ENCODE measurements at regions not wholly inside any gene's neighbourhood (a gene's known extent, or its start where the extent isn't known, plus 50 kb on each side); places are given as distances from the start of the nearest gene placed in this dataset.
"Not testable (repeated sequence)": the region's sequence is repeated elsewhere in the genome, so short reads cannot be mapped to it uniquely, and the experiment has no call there.

- no TSS peak for BruUV-seq (replicated peaks)
- Histone ChIP-seq H3K4me3 (ENCODE audit: low read depth in 2 of 2, low read length in 2 of 2) (no peak overlapping the region), H3K36me3 (ENCODE audit: control insufficient read depth, insufficient read depth, low read length) (no peaks in the 10 kb centered on the region), H3K27ac (ENCODE audit: low read length) (no peak overlapping the region), H3K4me1 (ENCODE audit: control insufficient read depth, insufficient read depth, low read length) (no peaks in the 10 kb centered on the region), H3K27me3 (ENCODE audit: control insufficient read depth, insufficient read depth, low read length) (no peaks in the 10 kb centered on the region), H3K9me3 (ENCODE audit: control insufficient read depth, insufficient read depth, low read depth, low read length) (no peaks in the 10 kb centered on the region)
- ChIA-PET POLR2A (no interaction called here), CTCF (interaction anchor here (0.6 kb wide), 1 partner anchor 344 kb away, joined by 3 read pairs; no protein-coding TSS in a partner anchor)
- intact Hi-C loops (cut with micrococcal nuclease; ENCODE audit: unreplicated experiment) (no loop called here), in situ Hi-C loops (cut with HindIII; ENCODE audit: low pct_unique_long_range_greater_than_20kb, low sequenced_read_pairs) (no loop called here)
- DNase-seq (ENCODE audit: low read depth, low spot score) = no peak
- no peak for TF ChIP-seq TCF7L2 (IDR thresholded peaks at IDR 0.05; ENCODE audit: low read depth, low read length)
- no peak for TF ChIP-seq SIN3A (IDR thresholded peaks at IDR 0.05; ENCODE audit: borderline replicate concordance, insufficient read depth, low read depth, low read length)
- no peak for TF ChIP-seq CTCF (IDR thresholded peaks at IDR 0.05)
- no peak for TF ChIP-seq REST (IDR thresholded peaks at IDR 0.05; ENCODE audit: insufficient read depth in 1 of 2, low read depth in 2 of 2, low read length in 1 of 2)
- ATAC-seq = no peak
Observed at GRCh38 chr7:94792241-94792640, 115.2 kb upstream of the PPP1R9A start.

- H3K9me3 ChIP-seq (ENCODE audit: control insufficient read depth, insufficient read depth, low read depth, low read length); H3K36me3 ChIP-seq (ENCODE audit: control insufficient read depth, insufficient read depth, low read length); BruUV-seq (replicated peaks); ATAC-seq; H3K4me3 ChIP-seq (ENCODE audit: low read depth in 2 of 2, low read length in 2 of 2); in situ Hi-C loops (cut with HindIII; ENCODE audit: low pct_unique_long_range_greater_than_20kb, low sequenced_read_pairs); DNase-seq (ENCODE audit: low read depth, low spot score); H3K27ac ChIP-seq (ENCODE audit: low read length); H3K4me1 ChIP-seq (ENCODE audit: control insufficient read depth, insufficient read depth, low read length); CTCF ChIA-PET; intact Hi-C loops (cut with micrococcal nuclease; ENCODE audit: unreplicated experiment); H3K27me3 ChIP-seq (ENCODE audit: control insufficient read depth, insufficient read depth, low read length); POLR2A ChIA-PET: not testable (repeated sequence)
Observed at GRCh38 chr7:94797404-94797803, 110.0 kb upstream of the PPP1R9A start.

- POLR2A ChIA-PET = no interaction called here
- TF ChIP-seq REST (IDR thresholded peaks at IDR 0.05; ENCODE audit: insufficient read depth in 1 of 2, low read depth in 2 of 2, low read length in 1 of 2) (no peak), TCF7L2 (IDR thresholded peaks at IDR 0.05; ENCODE audit: low read depth, low read length) (no peak), CTCF (IDR thresholded peaks at IDR 0.05) (no peak), SIN3A (IDR thresholded peaks at IDR 0.05; ENCODE audit: borderline replicate concordance, insufficient read depth, low read depth, low read length) (no peak), POLR2AphosphoS5 (IDR thresholded peaks at IDR 0.05; ENCODE audit: low read depth, low read length) (no peak)
- H3K27me3 ChIP-seq (ENCODE audit: control insufficient read depth, insufficient read depth, low read length) = no peaks in the 10 kb centered on the region
- CTCF ChIA-PET = no interaction called here
- H3K4me1 ChIP-seq (ENCODE audit: control insufficient read depth, insufficient read depth, low read length) = no peaks in the 10 kb centered on the region
- no TSS peak for BruUV-seq (replicated peaks)
- intact Hi-C loops (cut with micrococcal nuclease; ENCODE audit: unreplicated experiment) (no loop called here), in situ Hi-C loops (cut with HindIII; ENCODE audit: low pct_unique_long_range_greater_than_20kb, low sequenced_read_pairs) (no loop called here)
- H3K27ac ChIP-seq (ENCODE audit: low read length) = no peak overlapping the region
- DNase-seq (ENCODE audit: low read depth, low spot score) (no peak), ATAC-seq (no peak)
- no peak overlapping the region for H3K4me3 ChIP-seq (ENCODE audit: low read depth in 2 of 2, low read length in 2 of 2)
- no peaks in the 10 kb centered on the region for H3K9me3 ChIP-seq (ENCODE audit: control insufficient read depth, insufficient read depth, low read depth, low read length)
- no peaks in the 10 kb centered on the region for H3K36me3 ChIP-seq (ENCODE audit: control insufficient read depth, insufficient read depth, low read length)
Observed at GRCh38 chr7:94803821-94804220, 103.6 kb upstream of the PPP1R9A start.

GRCh38 chr7:94808673-94809072, 98.7 kb upstream of the PPP1R9A start:
- H3K36me3 ChIP-seq (ENCODE audit: control insufficient read depth, insufficient read depth, low read length); intact Hi-C loops (cut with micrococcal nuclease; ENCODE audit: unreplicated experiment); H3K4me3 ChIP-seq (ENCODE audit: low read depth in 2 of 2, low read length in 2 of 2); H3K27ac ChIP-seq (ENCODE audit: low read length); H3K27me3 ChIP-seq (ENCODE audit: control insufficient read depth, insufficient read depth, low read length); H3K9me3 ChIP-seq (ENCODE audit: control insufficient read depth, insufficient read depth, low read depth, low read length); in situ Hi-C loops (cut with HindIII; ENCODE audit: low pct_unique_long_range_greater_than_20kb, low sequenced_read_pairs); H3K4me1 ChIP-seq (ENCODE audit: control insufficient read depth, insufficient read depth, low read length); ATAC-seq; BruUV-seq (replicated peaks); DNase-seq (ENCODE audit: low read depth, low spot score); CTCF ChIA-PET; POLR2A ChIA-PET: not testable (repeated sequence)
